Astrocyte of the spinal cord (primary cell): ENCODE measurements at regions not wholly inside any gene's neighbourhood (a gene's known extent, or its start where the extent isn't known, plus 50 kb on each side); places are given as distances from the start of the nearest gene placed in this dataset.

Experiments
- DNase-seq: peaks from one replicate; pipeline ENCODE4 v3.0.0; 2011; ENCODE audit warnings: low read depth, low spot score
- H3K4me3 ChIP-seq: 2 replicates; pipeline ENCODE4 v1.5.1; 2011; ENCODE audit warnings: low read depth, mild to moderate bottlenecking, low read length, moderate library complexity
- in situ Hi-C: cut with HindIII; loops from 2 replicates; pipeline ENCODE4 v1.10.0; 2017; ENCODE audit warnings: low sequenced_read_pairs
- TF ChIP-seq, protein P1 (sequence below): IDR thresholded peaks from 2 replicates; pipeline ENCODE4 v1.5.1; 2012; ENCODE audit warnings: low read depth, mild to moderate bottlenecking, low read length, inconsistent platforms

DNA sequence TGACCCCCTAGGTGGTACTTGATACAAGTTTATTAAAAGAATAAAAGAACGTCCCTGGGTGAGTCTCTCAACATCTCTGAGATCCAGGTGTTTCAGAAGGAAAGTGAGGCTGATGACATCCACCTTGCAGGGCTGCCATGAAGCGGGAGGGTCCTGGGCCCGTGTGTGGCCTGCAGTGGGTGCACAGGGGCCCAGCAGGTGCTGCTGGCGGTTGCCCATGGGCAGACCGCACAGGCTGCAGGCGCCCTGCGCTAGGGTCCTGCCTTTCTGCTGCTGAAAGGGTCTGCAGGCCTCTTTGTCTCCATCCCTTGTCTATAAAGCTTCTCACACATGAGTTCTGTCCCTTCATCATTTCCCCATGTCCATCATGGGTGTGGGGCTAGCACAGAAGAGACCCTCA lies 247.0 kb downstream of the TFCP2L1 start:
- in situ Hi-C loops, result no loop called here
- DNase-seq, result no peak
- H3K4me3 ChIP-seq, result no peak overlapping the region
- TF ChIP-seq, protein P1, sequence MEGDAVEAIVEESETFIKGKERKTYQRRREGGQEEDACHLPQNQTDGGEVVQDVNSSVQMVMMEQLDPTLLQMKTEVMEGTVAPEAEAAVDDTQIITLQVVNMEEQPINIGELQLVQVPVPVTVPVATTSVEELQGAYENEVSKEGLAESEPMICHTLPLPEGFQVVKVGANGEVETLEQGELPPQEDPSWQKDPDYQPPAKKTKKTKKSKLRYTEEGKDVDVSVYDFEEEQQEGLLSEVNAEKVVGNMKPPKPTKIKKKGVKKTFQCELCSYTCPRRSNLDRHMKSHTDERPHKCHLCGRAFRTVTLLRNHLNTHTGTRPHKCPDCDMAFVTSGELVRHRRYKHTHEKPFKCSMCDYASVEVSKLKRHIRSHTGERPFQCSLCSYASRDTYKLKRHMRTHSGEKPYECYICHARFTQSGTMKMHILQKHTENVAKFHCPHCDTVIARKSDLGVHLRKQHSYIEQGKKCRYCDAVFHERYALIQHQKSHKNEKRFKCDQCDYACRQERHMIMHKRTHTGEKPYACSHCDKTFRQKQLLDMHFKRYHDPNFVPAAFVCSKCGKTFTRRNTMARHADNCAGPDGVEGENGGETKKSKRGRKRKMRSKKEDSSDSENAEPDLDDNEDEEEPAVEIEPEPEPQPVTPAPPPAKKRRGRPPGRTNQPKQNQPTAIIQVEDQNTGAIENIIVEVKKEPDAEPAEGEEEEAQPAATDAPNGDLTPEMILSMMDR, result no peak

DNA sequence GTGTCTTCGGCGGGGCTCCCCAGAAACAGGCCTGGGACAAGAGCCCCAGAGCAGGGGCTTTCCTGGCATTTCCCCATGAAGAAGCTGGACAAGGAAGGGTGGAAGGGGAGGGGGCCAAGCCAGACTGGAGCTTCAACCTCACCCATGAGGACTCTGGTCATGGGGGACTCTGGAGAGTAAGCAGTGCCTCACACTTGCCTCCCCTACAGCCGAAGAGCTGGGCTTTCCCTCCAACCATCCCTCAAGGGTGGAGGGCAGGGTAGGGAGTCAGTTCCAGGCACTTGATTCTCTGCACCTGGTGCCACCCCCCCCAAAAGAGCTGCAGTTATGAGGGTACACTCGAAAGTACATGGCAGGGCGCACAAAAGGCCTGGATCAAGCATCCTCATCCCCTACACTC lies 246.6 kb downstream of the TFCP2L1 start:
- no peak for DNase-seq
- H3K4me3 ChIP-seq, result no peak overlapping the region
- TF ChIP-seq, protein P1, result no peak
- in situ Hi-C loops, result no loop called here

DNA sequence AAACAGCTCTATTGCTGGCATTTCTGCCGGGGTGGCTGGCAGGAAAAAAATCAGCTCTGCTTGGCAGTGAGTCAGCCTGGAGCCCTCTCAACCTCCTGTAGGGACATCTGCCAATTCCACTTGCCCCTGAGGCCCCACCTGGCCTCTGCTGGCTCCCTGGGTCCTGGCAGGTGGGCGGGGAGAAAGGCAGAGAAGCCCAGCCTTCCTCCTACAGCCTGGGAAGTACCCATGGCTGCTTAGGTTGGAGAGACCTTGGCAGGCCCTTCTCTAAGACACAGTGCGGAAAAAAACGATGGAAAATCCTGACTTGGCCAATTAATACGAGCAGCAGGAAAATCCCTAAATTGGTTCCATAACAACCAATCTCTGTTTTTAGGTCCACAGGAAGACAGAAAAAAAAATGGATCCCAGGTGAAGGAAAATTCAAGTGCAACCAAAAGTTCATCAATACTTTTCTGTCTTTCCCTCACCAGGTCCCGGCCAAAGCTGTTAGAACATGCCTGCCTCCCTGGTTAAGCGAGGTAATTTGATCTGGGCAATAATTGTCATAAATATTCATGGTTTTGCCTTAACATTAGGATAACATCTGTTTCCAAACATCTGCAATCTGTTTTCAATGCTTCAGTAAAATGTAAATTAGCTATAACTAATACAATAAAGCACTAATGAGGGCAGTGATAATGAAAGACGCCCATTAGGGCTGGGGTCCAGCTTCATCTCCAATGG lies 245.9 kb downstream of the TFCP2L1 start:
- H3K4me3 ChIP-seq, result no peak overlapping the region
- in situ Hi-C loops, result no loop called here
- TF ChIP-seq, protein P1, result no peak
- DNase-seq, result no peak

DNA sequence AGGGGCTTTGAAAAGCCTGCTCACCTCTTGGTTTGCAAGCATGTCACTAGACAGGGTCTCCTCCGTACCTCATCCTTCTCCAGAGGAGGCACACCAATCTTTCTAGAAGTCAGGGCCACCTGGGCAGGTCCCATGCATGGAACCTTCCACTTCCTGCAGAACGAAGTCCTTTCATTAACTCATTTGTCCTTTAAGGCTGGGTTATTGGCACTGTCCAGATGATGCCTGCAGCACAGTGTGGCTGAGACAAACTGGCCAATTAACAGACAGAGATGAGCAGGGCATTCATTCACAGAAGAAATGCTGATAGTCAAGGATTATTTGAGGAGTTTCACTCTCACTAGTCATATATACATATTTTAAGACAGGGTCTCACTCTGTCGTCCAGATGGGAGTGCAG lies 245.3 kb downstream of the TFCP2L1 start:
- in situ Hi-C loops, result no loop called here
- no peak for DNase-seq
- H3K4me3 ChIP-seq, result no peak overlapping the region
- TF ChIP-seq, protein P1, result no peak

DNA sequence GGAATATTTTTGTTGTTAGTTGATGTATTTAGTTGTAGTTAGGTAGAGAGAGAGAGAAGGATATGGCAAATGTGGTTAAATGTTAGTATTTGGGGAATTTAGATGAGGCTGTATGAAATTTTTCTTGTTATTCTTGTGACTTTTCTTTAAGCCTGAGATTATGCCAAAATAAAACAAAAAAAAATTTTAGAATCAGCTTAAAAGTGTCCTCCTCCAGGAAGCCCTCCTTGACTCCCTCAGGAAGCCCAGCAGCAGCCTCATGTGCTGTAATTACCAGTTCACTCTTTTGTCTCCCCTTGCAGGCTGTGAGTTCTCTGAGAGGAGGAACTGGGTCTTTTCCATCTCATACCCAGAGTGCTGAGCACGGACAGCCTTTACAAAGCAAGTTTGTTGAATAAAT lies 243.5 kb downstream of the TFCP2L1 start:
- H3K4me3 ChIP-seq, result no peak overlapping the region

DNA sequence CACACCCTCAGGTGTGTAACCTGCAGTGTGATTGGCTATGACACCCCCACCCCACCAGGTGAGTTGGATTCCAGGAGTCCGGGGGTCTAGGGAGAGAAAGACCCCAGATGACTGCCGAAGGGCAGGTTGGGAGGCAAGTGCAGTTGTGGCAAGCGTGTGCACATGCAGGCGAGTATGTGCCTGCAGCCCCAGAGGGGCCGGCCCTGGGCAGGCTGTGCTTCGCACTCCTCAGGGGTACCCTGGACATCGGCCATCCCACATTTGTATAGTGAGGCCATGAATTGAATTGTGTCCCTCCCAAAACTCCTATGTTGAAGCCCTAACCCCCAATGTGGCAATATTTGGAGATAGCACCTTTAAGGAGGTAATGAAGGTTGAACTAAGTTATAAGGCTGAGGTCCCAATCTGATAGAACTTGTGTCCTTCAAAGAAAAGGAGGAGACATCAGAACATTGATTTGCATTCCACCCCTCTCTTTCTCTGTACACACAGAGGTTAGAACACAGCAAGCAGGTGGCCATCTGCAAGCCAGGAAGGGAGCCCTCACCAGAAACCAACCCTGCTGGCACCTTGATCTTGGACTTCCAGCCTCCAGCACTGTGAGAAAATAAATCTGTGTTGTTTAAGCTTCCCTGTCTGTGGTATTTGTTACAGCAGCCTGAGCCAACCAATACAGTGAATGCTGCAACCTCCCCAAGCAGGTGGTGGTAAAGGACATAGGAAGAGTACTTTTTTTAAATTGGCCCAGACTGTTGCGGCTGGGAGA lies 241.8 kb downstream of the TFCP2L1 start:
- no peak overlapping the region for H3K4me3 ChIP-seq
- in situ Hi-C loops, result no loop called here

More for the DNA sequence above, 243.5 kb downstream of the TFCP2L1 start:
- in situ Hi-C loops, result no loop called here
- TF ChIP-seq, protein P1, result no peak
- DNase-seq, result no peak

More for the DNA sequence above, 241.8 kb downstream of the TFCP2L1 start:
- TF ChIP-seq, protein P1, result no peak
- no peak for DNase-seq
